Aorta (tissue), 5 donors: ENCODE measurements at regions not wholly inside any gene's neighbourhood (a gene's known extent, or its start where the extent isn't known, plus 50 kb on each side); places are given as distances from the start of the nearest gene placed in this dataset.

Experiments used
- ATAC-seq: fragments of 200-7000 bp; cut with Tn5 transposase; one replicate; pipeline ENCODE4 v1.9.1; 2022; ENCODE audit warnings: moderate library complexity; ENCODE audit not compliant: low FRiP score
- DNase-seq, 2 donors: peaks; one replicate each; pipeline ENCODE4 v3.0.0-alpha.2; 2020
- H3K27ac ChIP-seq, 2 donors: one replicate each; pipeline ENCODE4 v1.5.1; 2013; ENCODE audit warnings: low read length in 2 of 2, mild to moderate bottlenecking in 2 of 2, moderate library complexity in 2 of 2, control low read depth in 1 of 2, inconsistent platforms in 1 of 2, low read depth in 1 of 2
- H3K27me3 ChIP-seq, 2 donors: one replicate each; pipeline ENCODE4 v1.6.1; 2013; ENCODE audit warnings: control low read depth in 1 of 2, low read length in 1 of 2, mild to moderate bottlenecking in 1 of 2, moderate library complexity in 1 of 2; ENCODE audit not compliant: insufficient read depth in 2 of 2, control insufficient read depth in 1 of 2
- H3K36me3 ChIP-seq, 2 donors: one replicate each; pipeline ENCODE4 v1.6.1; 2013; ENCODE audit warnings: control low read depth in 1 of 2, low read length in 1 of 2, mild to moderate bottlenecking in 1 of 2; ENCODE audit not compliant: insufficient read depth in 2 of 2, control insufficient read depth in 1 of 2
- H3K4me1 ChIP-seq, 2 donors: one replicate each; pipeline ENCODE4 v1.6.1; 2013; ENCODE audit warnings: low read length in 2 of 2, control low read depth in 1 of 2, mild to moderate bottlenecking in 1 of 2, moderate library complexity in 1 of 2; ENCODE audit not compliant: insufficient read depth in 2 of 2, control insufficient read depth in 1 of 2
- H3K4me3 ChIP-seq, 2 donors: one replicate each; pipeline ENCODE4 v1.5.1; 2013; ENCODE audit warnings: low read length in 2 of 2, control low read depth in 1 of 2, mild to moderate bottlenecking in 1 of 2
- H3K9me3 ChIP-seq: one replicate; pipeline ENCODE4 v1.6.1; 2013; ENCODE audit warnings: mild to moderate bottlenecking, low read length; ENCODE audit not compliant: control insufficient read depth
- WGBS, 2 donors: extraction: QIAGEN DNeasy Blood & Tissue Kit; methylation state at CpG; one replicate each; pipeline ENCODE4 v1.1.7; 2013; 5-methylcytosine and 5-hydroxymethylcytosine counted together
- intact Hi-C, 2 donors: fragments of 100-400 bp; cut with DNase I; formaldehyde crosslinking; loops; one replicate each; pipeline versions ENCODE4 v1.14.2 to v1.15.0; 2022
- donor health status: healthy with polysubstance abuse.
- donor health status: Bipolar disorder and iron deficiency.
- donor health status: DM: no; HTN: no; CAD: no.
- donor health status: DM: no; HTN: no; CAD: no.
- donor health status: DM: yes; HTN: yes; CAD: no.

GRCh38 chr4:57200799-57201327 lies 90.7 kb upstream of the IGFBP7 start:
- WGBS, 2 donors: 62 to 70% methylated on average over 7 of the region's 7 CpGs

GRCh38 chr4:57199267-57199666 lies 89.1 kb upstream of the IGFBP7 start:
- H3K9me3 ChIP-seq: peaks cover under 1% of the 10 kb centered on the region
- intact Hi-C loops: no loop called here
- WGBS, 2 donors: 83 to 88% methylated on average over 5 of the region's 5 CpGs

More at GRCh38 chr4:57200799-57201327, 90.7 kb upstream of the IGFBP7 start:
- Histone ChIP-seq H3K9me3 (no peaks in the 10 kb centered on the region), H3K4me1 (no peaks in the 10 kb centered on the region), H3K36me3 (no peaks in the 10 kb centered on the region), H3K27ac (no peak overlapping the region), H3K27me3 (no peaks in the 10 kb centered on the region), H3K4me3 (no peak overlapping the region)
- intact Hi-C loops: no loop called here
- DNase-seq: no peak
- ATAC-seq: no peak

GRCh38 chr4:57195622-57196021 lies 85.4 kb upstream of the IGFBP7 start:
- Histone ChIP-seq H3K4me1 (no peaks in the 10 kb centered on the region), H3K9me3 (peaks cover 2% of the 10 kb centered on the region), H3K4me3 (no peak overlapping the region), H3K27ac (no peak overlapping the region), H3K27me3 (no peaks in the 10 kb centered on the region), H3K36me3 (no peaks in the 10 kb centered on the region)
- DNase-seq: no peak
- intact Hi-C loops: no loop called here
- 63 to 65% methylated on average over 30 of the region's 30 CpGs for WGBS, 2 donors
- ATAC-seq: no peak

More at GRCh38 chr4:57199267-57199666, 89.1 kb upstream of the IGFBP7 start:
- DNase-seq: no peak
- H3K36me3 ChIP-seq: no peaks in the 10 kb centered on the region
- H3K27me3 ChIP-seq: no peaks in the 10 kb centered on the region
- no peaks in the 10 kb centered on the region for H3K4me1 ChIP-seq
- no peak overlapping the region for H3K27ac ChIP-seq
- H3K4me3 ChIP-seq: no peak overlapping the region
- ATAC-seq: no peak

- Histone ChIP-seq H3K27me3 (no peaks in the 10 kb centered on the region), H3K27ac (no peak overlapping the region), H3K36me3 (no peaks in the 10 kb centered on the region), H3K9me3 (peaks cover 2% of the 10 kb centered on the region), H3K4me1 (no peaks in the 10 kb centered on the region), H3K4me3 (no peak overlapping the region)
- no peak for ATAC-seq
- no peak for DNase-seq
- 58 to 61% methylated on average over 20 of the region's 20 CpGs for WGBS, 2 donors
- intact Hi-C loops: no loop called here
Observed at GRCh38 chr4:57194068-57194611, 84.0 kb upstream of the IGFBP7 start.

GRCh38 chr4:57193209-57193810 lies 83.1 kb upstream of the IGFBP7 start:
- Histone ChIP-seq H3K27ac (no peak overlapping the region), H3K9me3 (peaks cover 2% of the 10 kb centered on the region), H3K4me3 (no peak overlapping the region), H3K4me1 (no peaks in the 10 kb centered on the region), H3K27me3 (no peaks in the 10 kb centered on the region), H3K36me3 (no peaks in the 10 kb centered on the region)
- ATAC-seq (no peak), DNase-seq (no peak)
- WGBS, 2 donors: 98% methylated on average over 3 of the region's 3 CpGs
- intact Hi-C loops: no loop called here

- H3K27ac ChIP-seq: no peak overlapping the region
- intact Hi-C loops: no loop called here
- ATAC-seq (no peak), DNase-seq (no peak)
- WGBS, 2 donors: 22 to 27% methylated on average over 1 of the region's 1 CpG
- H3K4me1 ChIP-seq: no peaks in the 10 kb centered on the region
- no peak overlapping the region for H3K4me3 ChIP-seq
- H3K36me3 ChIP-seq: no peaks in the 10 kb centered on the region
- H3K9me3 ChIP-seq: peaks cover 2% of the 10 kb centered on the region
- H3K27me3 ChIP-seq: no peaks in the 10 kb centered on the region
Observed at GRCh38 chr4:57191523-57192034, 81.4 kb upstream of the IGFBP7 start.

- H3K4me3 ChIP-seq: no peak overlapping the region
- no peak overlapping the region for H3K27ac ChIP-seq
- intact Hi-C loops: no loop called here
- H3K9me3 ChIP-seq: peaks cover 2% of the 10 kb centered on the region
- no peak for ATAC-seq
- H3K36me3 ChIP-seq: no peaks in the 10 kb centered on the region
- WGBS, 2 donors: 69 to 72% methylated on average over 12 of the region's 12 CpGs
- no peaks in the 10 kb centered on the region for H3K4me1 ChIP-seq
- H3K27me3 ChIP-seq: no peaks in the 10 kb centered on the region
- no peak for DNase-seq
Observed at GRCh38 chr4:57190601-57191481, 80.7 kb upstream of the IGFBP7 start.

GRCh38 chr4:57187246-57187645 lies 77.1 kb upstream of the IGFBP7 start:
- intact Hi-C loops: no loop called here
- DNase-seq: no peak
- no peak overlapping the region for H3K27ac ChIP-seq

More at GRCh38 chr4:57187246-57187645, 77.1 kb upstream of the IGFBP7 start:
- Histone ChIP-seq H3K4me1 (no peaks in the 10 kb centered on the region), H3K36me3 (no peaks in the 10 kb centered on the region), H3K27me3 (no peaks in the 10 kb centered on the region), H3K4me3 (no peak overlapping the region), H3K9me3 (no peaks in the 10 kb centered on the region)
- 62% methylated on average over 4 of the region's 4 CpGs for WGBS, 2 donors
- no peak for ATAC-seq
